G401.6 (cell line): ENCODE measurements at regions not wholly inside any gene's neighbourhood (a gene's known extent, or its start where the extent isn't known, plus 50 kb on each side); places are given as distances from the start of the nearest gene placed in this dataset.
A peak's percentile ranks its signal among the peaks of the same experiment; 100 is the strongest.

Source experiments
- FAIRE-seq: peaks from 2 replicates; lab custom pipeline; 2012; peaks lifted over from hg19 to GRCh38; lab: Jason Lieb, UNC

GRCh38 chr7:53520841-53521240, 485.4 kb downstream of the POM121L12 start:
- no peak for FAIRE-seq

GRCh38 chr7:53521638-53522184, 486.3 kb downstream of the POM121L12 start:
- no peak for FAIRE-seq

GRCh38 chr7:53539558-53539957, 504.1 kb downstream of the POM121L12 start:
- FAIRE-seq: peak; percentile 42

- FAIRE-seq: no peak
Measured at GRCh38 chr7:53541475-53541874, 506.0 kb downstream of the POM121L12 start.

GRCh38 chr7:53542157-53542556, 506.7 kb downstream of the POM121L12 start:
- FAIRE-seq: no peak
